Right lung (tissue), 2 donors: ENCODE measurements at regions not wholly inside any gene's neighbourhood (a gene's known extent, or its start where the extent isn't known, plus 50 kb on each side); places are given as distances from the start of the nearest gene placed in this dataset.

Experiments
- DNase-seq, 2 donors: peaks; one replicate each; pipeline ENCODE4 v3.0.0-alpha.2; 2013

DNA sequence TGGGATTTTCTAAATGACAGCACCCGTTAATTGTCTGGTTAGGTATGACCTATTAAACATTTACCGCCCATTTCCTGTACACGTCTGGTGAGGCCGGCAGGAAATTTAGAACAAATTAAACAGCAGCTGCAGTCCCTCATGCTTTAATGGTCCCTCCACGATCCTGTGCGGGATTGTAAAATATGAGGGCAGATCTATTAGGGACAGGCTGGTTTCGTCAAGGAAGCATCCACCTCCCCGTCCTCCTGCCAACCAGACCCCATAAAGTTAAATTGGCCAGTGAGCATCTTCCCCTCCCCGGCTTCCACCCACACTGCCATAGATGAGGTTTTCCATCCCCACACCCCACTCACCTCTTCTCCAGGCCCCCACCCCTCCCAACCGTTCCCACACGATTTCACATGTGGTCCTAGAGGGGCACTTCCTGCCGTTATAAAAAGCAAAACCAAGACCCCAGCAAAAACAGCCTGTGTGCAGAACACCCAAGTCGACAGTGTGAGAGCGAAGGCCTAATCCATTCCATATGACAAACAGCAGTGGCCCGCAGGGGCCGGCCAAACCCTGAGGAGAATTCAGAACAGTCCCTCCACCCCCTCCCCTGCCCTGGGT is 331.9 kb downstream of the FOXL1 start:
- no peak for DNase-seq

DNA sequence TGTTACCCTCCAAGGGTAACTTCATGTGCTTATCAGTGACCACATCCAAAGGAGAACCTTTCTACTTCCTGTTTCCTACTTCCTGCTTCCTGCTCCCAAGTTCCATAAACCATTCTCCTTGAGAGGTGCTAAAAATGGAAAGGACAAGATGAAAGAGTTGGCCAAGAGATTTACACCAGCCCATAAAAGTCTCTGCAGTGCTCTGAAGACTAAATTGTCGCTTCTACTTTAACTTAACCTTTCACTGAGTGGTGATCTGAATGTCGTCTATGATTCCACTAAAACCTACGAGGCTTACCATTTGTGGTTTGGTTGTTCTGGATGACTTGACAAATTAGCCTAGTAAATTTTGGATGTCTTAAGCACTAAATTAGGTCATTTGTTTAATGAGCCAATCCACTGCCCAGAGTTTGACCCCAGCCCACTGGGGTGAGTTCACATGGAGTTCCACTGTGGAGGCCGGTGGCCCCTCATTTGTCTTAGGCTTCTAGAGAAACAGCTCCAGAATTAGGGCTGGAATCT is 333.1 kb downstream of the FOXL1 start:
- DNase-seq = no peak

DNA sequence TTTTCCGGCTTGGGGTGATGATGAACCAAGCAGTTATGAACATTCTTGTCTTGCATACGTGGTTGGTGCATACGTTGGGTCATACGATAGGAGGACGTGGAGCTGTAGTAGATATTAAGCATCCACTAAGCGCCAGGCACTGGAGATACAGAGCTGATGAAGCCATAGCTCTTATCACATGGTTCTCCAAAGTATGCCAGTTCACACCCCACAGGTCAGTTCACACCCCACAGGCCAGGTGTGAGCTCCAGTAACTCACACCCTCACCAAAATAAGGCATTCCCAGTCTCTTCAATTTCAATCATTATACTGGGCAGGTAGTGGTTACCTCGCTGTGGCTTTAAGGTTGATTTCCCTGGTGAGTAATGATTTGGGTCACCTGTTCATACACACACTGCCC is 335.5 kb downstream of the FOXL1 start:
- DNase-seq = no peak

DNA sequence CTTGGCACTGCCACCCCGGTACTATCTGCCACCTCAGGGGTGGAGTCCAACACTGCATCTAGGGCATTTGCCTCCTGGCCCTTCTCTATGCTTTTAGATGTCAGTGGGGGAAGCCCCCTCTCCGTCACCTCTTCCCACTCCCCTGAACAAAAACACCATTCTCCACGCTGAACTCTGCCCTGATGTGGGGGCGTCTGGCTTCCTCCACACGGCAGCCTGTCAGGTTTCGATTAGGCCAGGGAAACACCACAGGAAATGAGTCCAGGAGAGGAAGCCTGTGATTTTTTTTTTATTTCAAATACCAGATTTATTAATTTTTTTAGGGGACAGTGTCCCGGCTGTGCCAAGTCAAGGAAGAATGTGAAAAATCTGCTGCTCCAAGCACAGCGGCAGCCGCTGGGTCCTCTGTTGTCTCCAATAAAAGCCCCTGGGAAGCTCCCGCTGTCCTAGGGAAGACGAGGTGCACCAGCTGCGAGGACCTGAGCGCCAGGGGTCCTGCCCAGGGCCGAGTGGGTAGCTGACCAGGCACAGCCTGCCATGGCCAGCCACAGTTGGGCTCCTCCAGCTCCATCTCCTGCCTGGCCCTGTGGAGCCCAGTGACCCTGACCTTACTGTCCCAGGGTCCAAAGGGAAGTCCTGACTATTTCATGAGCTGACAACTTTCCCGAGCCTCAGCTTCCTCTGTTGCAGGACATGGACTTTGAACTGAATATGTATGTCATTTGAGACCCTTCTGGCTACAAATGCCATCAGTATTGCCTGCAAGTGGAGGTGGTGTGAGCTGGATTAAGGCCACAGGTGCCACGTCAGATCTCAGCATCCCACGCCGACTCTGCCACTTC is 336.7 kb downstream of the FOXL1 start:
- no peak for DNase-seq

DNA sequence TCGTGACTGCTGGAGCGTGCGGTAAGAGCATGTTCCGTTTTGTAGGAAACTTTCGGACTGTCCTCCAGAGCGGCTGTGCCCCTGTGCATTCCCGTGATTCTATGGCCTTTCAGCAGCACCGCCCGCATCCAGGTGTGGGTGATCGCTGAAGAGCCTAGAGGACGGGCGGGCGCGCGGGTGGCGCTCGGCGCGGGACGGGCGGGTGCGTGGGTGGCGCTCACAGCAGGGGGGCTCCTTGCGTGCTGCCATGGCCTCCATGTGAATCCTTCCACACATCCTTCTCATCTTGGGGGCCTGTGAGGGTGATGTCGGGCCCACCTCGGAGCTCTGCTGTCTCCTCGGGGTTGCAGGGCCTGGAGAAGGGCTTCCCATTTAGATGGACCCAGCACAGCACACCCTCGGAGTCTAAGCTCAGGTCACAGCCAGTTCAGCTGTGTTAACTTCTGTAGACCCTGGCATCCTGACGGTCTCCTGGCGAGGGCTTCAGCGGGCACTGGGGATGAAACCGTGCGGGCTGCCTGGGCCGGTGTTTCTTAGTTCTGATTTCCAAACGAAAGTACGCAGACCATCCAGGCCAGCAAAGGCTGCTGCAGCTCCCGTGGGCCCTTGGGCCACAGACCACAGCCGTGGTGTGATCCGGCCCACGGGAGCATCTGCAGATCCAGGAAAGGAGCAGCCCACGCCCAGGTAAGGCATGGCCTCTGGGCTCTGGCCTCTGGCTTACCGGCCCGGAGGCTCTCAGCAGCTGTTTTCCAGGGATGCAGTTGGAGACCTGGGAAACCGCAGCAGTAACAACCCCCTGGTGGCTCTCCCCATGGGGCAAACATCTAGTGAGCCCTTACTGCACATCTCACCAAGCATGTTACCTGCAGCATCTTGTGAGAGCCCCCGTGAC is 339.4 kb downstream of the FOXL1 start:
- DNase-seq = no peak

DNA sequence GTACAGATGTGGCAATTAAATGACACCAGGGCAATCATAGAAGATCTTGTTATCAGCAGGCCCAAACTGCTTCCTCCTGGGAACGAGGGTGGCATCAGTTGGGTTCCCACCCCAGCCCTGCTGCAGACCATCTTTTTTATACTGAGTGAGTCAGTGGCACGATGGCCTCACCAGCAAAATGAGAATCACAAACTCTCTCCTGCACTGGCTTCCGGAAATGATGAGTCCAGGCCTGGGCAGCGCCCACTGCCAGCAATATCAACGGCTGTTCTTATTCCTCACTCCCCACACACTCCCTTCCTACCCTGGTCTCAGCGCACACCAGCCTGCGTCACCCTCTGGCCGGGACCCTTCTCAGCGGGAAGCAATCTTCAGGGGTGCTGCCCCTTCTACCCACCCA is 340.3 kb downstream of the FOXL1 start:
- no peak for DNase-seq

DNA sequence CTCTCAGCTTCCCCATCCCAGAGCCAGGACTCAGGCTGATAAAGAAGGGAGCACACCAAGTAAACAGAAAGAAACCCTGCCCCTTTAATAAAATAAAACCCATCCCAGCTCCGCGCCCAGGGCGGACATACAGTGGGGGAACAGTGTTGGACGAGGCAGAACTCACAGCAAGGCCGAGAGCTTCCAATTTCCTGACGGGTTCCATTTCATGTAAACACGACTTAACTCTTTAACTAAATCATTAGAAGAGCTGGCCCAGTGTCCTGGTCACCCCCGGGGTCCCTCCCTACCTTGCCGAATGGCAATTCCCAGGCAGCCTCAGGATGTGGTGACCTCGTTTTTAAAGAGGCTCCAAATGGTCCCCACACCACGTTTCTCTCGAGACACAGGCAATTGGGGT is 340.7 kb downstream of the FOXL1 start:
- no peak for DNase-seq

DNA sequence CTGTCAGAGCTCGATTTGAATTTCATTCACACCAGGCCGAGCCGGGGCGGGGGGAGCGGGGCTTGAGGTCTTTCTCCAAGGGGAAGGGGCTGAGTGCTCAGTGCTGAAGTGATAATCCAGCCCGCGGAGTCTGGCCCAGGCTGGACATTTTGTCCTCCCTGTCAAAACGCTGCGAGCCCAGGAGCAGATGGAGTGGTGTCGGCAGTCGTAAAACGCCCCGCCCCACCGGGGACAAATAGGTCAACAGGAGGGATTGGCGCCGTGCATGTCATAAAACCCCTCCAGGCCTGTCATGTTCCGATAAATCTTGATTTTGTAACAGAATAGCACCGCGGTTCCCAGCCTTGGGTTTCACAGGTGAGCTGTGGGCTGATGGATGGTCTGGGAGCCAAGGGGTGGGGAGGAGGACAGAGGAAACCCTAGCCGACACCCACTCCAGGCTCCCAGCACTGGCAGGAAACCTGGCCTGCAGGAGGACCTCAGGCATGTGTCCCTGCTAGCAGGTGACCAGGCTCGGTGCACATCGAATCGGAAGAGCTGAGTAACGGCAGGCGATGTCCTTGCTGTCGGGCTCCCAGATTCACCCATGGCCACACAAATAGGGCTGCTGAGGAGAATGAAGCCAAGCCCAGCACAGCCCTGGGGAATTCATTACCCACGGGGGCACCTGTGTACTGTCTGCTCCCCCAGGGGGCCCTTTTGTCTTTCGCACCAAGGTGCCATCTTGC is 341.4 kb downstream of the FOXL1 start:
- no peak for DNase-seq

DNA sequence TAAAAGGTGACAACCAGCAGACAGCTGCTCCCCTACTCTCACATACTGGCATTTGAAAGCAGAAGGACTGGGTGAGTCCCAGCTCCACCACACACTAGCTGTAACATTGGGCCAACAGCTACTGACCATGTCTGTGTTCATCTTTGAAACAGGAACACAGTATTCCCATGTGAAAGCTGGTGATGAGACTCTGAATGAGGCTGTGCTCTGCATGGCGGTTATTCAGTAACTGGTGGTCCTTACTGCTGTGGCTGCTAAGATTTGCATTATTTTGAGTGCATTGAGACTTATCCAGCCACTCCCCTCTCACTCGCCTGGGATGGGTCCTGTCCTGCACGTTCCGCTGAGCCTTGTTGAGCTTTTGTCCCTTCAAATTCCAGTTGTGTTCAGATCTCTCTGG is 342.9 kb downstream of the FOXL1 start:
- no peak for DNase-seq

DNA sequence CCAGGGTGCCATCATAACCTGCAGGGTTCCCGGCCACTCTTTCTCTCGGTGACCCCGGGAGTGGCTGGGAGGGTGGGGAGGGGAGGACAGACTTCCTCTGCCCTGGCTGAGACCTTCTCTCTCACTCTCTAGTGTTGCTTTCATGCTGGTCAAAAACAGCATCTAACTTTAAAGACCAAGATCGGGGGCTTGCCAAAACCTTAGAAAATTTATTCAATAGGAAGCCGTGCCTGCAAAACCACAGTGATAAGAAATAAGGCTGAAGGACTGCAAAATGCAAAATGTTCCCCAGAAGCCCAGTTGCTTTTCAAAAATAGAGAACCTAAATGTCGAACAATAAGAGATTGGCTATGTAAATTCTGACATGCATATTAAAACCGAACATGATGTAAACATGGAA is 344.0 kb downstream of the FOXL1 start:
- no peak for DNase-seq

DNA sequence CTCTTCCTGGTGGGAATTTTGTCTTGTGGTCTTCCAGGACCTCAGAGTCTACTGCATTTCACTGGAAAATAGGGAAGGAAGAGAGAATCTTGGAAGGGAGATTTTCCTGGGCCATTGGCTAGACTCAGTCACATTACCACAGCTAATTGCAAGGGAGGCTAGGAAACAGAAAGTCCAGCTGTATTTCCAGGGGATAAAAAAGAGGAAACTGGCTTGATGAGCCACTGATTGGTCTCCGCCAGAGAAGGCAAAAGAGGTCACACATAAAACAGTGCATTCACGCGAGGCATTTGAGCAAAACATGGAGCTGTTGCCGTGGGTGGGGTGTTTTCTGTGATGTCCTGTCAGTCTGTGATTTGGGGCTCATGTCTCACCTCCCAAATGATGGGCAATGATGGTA is 345.3 kb downstream of the FOXL1 start:
- no peak for DNase-seq

DNA sequence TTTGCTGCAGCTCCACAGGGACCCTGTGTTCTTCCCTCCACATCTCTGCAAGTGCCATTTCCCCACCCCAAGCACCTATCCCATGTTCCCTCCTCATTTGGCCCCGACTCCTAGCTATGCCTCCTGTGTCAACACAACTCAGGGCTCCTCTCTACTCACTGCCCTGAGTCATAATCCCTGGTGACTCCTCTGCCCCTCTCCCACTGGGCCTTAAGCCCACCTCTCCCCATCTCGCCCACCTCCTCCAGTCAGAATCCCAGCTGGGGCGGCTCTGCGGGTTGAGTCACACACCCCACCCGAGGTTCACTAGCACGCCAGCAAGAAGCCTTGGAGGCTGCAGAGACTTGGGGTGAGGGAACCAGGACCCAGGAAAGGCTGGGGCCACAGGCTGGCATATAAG is 346.2 kb downstream of the FOXL1 start:
- DNase-seq = no peak

DNA sequence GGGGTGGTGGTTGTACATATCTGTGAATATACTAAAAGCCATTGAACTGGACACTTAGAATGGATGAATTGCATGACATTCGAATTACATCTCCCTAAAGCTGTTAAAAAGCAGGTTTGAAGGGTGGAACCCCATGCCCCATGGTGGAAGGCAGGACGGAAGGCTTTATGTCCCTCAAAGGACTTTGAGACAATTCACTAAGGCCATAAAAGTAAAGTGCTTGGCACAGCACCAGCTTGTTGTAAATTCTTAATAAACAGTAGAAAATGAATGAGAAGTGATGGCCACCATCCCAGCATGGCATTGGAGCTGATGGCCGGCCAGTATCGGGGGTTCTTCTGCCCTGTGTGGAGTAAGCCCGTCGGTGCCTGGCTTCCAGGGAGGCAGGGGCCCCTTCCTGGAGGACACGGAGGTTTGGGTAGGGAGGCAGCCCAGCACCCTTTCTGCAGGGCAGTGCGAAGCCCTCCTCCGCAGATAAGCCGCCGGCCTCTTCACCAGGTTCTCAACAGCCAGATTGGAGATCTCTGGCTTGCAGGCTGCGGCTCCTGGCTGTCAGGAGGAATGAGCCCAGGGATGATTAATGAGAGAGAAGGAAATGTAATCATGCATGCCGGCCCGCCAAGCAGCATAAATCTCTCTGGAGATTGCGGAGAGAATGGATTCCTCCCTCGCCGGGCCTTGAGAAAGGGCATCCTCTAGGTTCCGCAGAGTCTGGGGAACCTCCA is 346.9 kb downstream of the FOXL1 start:
- no peak for DNase-seq

DNA sequence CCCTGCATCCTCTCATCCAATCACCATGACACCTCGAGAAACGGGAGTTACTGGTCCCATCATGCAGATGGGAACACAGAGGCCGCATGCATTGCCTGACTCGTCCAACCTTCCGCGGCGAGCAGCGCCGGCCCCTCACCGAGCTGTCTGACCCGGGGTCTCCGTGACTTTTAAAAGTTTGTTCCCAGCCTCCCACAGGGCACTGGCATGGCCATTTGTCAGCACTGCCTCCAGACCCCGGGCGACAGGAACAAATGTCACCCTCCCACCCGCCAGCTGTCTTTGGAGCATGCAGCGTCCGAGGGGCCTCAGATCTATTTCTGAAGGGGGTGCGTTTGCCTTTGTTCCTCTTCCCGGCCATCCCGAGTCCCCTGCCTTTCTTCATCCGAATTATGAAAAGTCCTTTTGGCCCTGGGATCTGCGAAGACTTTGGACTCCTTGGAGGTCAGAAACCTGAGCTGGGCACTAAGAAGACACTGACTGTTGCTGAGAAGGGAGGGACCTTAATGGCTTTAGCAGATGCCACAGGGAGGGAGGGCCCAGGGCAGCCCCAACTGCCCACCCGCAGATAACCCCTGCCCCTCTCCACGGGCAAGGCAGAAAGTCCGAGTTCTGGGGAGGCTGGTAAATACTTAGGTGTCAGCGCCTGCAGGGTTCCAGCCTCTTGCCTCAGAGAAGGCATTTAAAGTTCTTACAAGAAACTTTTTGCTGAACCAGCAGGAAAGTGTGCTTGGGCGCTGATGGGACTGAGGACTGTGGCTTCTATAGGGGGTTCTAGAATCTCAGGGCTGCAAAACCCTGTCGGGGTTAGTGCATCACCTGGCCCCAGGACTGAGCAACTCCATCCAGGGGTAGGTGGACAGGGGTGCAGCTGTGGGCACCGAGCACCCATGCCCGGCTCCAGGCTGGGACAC is 348.1 kb downstream of the FOXL1 start:
- no peak for DNase-seq

DNA sequence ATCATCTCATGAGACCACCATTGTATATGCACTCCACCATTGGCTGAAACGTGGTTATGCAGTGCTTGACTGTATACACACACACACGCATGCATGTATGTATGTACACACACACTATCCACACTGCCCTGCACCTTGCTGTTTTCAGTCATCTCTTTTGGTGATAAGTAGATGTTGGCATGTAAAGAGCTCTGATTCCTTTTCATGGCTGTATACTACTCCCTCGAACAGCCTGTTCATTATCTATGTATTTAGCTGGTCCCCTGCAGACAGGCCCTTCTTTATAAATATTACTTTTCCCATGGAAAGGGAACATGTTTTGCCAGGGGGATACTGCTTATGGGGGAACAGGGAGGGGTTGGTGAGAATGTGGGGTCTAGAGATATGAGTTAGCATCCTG is 349.4 kb downstream of the FOXL1 start:
- no peak for DNase-seq

DNA sequence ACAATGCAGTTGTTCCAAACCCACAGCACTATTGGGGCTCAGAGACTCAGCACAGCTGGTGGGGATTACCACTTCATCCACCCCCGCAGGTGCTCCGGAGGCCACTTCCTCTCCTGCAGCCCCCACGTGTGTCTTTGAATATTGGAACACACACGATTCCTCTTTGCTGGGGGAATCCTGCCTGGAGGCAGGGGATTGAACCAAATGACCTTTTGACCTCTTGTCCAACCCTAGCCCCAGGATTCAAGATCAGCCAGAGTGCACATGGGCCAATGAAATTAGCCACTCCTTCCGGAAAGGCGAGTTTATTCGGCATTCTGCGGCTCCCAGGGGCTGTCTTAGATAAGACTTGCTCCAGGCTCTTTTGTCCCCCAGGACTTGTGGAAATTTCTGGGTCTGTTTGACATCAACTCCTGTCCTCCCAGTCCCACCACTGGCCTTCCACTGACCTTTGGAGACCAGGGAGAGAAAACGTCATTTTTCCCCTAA is 350.2 kb downstream of the FOXL1 start:
- DNase-seq = no peak

DNA sequence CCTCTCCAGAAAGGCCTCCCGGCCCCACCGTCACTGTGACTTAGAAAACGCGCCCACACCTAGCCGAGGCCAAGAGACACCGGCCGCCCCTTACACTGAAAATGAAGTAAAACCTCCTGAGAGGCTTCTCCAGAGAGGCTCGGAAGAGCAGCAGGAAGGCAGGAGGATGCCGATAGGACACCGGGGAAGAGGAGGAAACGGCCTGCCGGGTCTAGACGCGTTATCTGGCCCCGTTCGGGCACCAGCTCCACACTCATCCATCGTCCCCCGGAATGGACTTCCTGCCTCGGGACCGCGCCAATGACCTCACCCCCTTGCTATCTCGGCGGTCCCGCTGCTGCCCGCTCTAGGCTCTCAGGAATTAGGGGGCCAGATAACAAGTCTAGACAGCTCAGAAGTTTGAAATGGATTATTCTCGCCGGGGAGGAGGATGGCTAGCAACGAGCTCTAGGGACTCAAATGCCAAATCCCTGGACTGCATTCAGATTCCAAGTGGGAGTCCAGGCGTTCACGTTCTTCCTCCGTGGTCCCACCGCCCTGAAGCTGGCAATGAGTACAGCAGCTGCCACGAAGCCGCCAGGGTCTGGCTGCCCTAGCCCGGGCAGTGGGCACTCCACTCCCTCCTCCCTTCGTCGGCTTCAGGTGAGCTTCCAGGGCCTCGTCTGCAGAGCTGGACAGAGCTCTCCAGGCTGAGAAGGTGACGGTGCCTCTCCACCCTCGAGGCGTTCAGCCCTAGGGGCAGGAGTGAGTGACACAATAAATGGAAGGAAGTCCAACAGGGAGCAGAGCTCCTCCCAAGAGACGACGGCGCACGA is 350.9 kb downstream of the FOXL1 start:
- DNase-seq = peak; percentile 32

DNA sequence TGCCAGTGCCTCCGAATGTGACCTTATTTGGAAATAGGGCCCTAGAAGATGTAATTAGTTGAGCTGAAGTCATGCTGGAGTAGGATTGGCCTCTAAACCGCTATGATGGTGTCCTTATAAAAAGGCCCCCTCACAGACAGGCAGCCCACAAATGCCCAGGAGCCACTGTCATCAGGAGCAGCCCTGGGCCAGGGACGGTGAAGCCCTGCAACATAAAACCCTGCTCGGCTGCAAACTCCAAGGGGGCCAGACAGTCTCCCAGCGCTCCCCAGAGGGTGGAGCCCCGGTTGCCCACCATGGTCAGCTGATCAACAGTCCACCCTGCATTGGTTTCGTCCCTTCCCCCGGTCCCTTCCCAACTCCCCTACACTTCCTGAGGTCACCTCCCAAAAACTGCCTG is 351.7 kb downstream of the FOXL1 start:
- no peak for DNase-seq
